AG09309 (cell line): ENCODE measurements at regions not wholly inside any gene's neighbourhood (a gene's known extent, or its start where the extent isn't known, plus 50 kb on each side); places are given as distances from the start of the nearest gene placed in this dataset.

Experiments used
- DNase-seq: peaks from one replicate; pipeline ENCODE4 v3.0.0-alpha.2; 2010; ENCODE audit warnings: low read depth
- H3K4me3 ChIP-seq: 2 replicates; pipeline ENCODE4 v1.5.1; 2011; ENCODE audit warnings: mild to moderate bottlenecking, low read depth, low read length, moderate library complexity; ENCODE audit not compliant: control insufficient read depth
- TF ChIP-seq, protein P1 (sequence below): IDR thresholded peaks from 2 replicates; pipeline ENCODE4 v1.5.1; 2011; ENCODE audit warnings: mild to moderate bottlenecking, low read depth, low read length, inconsistent platforms; ENCODE audit not compliant: insufficient read depth, control insufficient read depth; ENCODE audit errors: missing control alignments

DNA sequence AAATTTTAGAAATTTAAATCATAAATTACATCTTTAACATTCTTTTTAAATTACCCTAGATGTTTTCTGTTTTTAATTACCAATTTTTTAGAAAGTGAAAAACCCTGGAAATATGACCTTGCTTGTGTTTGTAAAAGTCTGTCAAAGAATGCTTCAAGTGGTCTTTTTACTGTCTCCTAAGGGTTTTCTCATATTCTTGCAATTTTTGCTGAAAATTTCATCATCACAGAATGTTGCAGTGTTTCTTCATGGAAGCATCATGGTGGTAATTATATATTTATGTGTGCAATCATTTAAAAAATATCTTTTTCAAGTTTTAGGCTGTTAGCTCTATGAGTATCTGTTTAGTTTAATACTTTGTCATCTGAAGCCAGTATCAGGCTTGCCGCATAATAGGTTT lies 178.2 kb downstream of the HDGFL1 start:
- H3K4me3 ChIP-seq = no peak overlapping the region
- TF ChIP-seq, protein P1, sequence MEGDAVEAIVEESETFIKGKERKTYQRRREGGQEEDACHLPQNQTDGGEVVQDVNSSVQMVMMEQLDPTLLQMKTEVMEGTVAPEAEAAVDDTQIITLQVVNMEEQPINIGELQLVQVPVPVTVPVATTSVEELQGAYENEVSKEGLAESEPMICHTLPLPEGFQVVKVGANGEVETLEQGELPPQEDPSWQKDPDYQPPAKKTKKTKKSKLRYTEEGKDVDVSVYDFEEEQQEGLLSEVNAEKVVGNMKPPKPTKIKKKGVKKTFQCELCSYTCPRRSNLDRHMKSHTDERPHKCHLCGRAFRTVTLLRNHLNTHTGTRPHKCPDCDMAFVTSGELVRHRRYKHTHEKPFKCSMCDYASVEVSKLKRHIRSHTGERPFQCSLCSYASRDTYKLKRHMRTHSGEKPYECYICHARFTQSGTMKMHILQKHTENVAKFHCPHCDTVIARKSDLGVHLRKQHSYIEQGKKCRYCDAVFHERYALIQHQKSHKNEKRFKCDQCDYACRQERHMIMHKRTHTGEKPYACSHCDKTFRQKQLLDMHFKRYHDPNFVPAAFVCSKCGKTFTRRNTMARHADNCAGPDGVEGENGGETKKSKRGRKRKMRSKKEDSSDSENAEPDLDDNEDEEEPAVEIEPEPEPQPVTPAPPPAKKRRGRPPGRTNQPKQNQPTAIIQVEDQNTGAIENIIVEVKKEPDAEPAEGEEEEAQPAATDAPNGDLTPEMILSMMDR = no peak
- no peak for DNase-seq

DNA sequence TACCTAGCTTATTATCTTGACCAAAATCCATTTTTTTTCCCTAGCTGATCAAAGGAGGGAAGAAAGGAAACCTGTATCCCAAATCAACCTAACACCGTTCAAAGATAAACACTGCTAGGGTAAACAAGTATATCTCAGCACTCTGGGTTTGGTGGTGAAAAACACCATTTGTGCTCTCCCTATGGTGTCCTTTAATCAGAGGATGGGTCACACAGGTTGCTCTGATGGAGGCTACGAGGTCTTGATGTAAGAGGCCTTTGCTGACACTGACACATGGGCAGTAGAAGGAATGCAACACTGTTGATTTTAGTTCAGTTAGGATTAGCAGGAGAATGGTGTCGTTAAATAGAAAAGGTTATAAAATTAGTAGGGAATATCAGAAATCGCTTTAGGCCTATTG lies 179.3 kb downstream of the HDGFL1 start:
- TF ChIP-seq, protein P1 = no peak
- no peak for DNase-seq

DNA sequence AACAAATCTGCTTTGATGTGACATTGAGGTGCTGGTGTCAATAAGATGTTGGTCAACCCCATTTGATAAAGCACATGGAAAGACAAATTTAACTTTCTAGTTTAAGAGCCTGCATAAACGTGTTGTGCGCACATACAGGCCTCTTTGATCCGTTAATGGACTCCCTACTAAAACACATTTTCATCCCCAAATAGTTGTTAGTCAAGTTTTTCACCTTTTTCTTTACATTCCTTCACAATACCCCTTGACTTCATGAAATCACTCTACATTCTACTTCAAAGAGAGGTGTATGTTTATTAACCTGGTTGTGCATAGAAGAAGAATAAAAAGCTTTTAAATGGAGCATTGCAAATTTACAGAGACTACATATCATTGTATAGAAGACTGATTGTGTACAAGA lies 180.3 kb downstream of the HDGFL1 start:
- TF ChIP-seq, protein P1 = no peak
- no peak overlapping the region for H3K4me3 ChIP-seq
- DNase-seq = no peak

More for the DNA sequence above, 179.3 kb downstream of the HDGFL1 start:
- no peak overlapping the region for H3K4me3 ChIP-seq

DNA sequence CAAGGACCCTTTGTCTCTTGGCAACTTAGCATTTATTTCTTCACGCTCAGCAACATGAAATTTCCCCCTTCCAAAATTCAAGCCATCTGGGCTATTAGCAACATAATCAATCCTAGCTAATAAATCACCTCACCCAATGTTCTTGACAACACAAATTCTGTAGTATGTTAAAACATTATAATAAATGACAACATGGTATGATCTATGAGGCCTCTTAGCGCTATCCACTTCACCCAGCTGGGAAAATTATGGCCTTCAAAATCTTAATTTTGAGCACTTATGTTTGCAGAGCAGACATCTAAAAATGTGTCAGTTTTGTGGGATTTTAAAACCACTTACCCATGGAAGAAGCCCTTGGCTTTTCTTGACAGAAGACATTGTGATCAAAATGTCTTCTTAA lies 181.9 kb downstream of the HDGFL1 start:
- TF ChIP-seq, protein P1 = no peak
- DNase-seq = no peak
- no peak overlapping the region for H3K4me3 ChIP-seq

DNA sequence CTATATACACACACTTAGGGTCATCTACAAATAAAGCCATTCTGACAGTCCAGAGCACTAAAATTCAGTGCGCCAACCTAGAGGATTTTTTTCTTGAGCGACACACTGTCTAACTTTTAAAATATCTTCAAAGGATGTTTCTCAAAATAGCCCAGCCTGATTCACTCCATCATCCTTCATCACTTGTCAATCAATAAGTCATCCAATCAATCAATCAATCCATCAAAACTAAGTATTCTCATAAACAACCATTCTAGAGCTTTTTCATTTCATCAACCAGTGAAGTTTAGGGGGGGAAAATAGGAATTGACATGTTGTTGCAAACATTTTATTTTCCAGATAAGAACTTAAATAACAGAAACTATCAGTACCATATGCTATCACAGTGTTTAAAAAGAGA lies 183.2 kb downstream of the HDGFL1 start:
- no peak for DNase-seq
- H3K4me3 ChIP-seq = no peak overlapping the region
- TF ChIP-seq, protein P1 = no peak

DNA sequence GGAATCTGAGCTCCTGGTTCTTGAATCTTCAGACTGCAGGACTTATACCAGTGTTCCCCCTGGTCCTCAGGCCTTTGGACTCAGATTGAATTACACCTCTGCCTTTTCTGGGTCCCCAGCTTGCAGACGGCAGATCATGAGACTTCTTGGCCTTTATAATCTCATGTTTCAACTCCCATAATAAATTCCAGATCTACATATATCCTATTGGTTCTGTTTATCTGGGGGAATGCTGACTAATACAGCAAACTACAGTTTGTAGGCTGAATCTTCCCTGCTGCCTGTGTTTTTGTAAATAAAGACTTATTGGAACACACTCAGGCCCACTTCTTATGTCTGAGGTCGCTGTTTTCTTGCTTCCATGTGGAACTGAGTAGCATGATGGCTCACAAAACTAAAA lies 184.7 kb downstream of the HDGFL1 start:
- TF ChIP-seq, protein P1 = no peak
- no peak overlapping the region for H3K4me3 ChIP-seq
- DNase-seq = no peak

DNA sequence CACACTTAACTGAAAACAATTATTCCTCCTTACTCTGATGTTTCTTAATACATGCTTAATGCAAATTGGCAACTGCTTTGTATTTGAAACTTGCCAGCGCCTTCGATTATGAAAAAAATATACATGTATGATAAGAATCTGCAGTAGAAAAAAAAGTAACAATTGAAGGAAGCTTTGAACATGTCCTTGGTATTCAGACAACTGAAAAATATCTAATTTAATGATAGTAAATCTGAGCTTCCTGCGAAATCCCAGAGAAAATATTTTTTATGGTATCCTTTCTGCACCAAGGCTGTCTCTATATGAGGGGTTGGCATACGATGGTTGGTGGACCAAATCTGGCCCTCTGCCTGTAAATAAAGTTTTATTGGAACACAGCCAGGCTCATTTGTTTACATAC lies 186.2 kb downstream of the HDGFL1 start:
- TF ChIP-seq, protein P1 = no peak
- DNase-seq = no peak
- H3K4me3 ChIP-seq = no peak overlapping the region
